ENCODE measurements at regions not wholly inside any gene's neighbourhood (a gene's known extent, or its start where the extent isn't known, plus 50 kb on each side); places are given as distances from the start of the nearest gene placed in this dataset.
A peak's percentile ranks its signal among the peaks of the same experiment; 100 is the strongest.

GRCh38 chr2:21466341-21466927, 342.7 kb downstream of the TDRD15 start:
- WGBS (ENCODE audit: extremely low coverage, insufficient coverage, low lambda C conversion rate), result no CpG with 5 or more reads among the region's 1 CpG

GRCh38 chr2:21467280-21467818, 343.6 kb downstream of the TDRD15 start:
- Histone ChIP-seq H3K56ac (ENCODE audit: low read length) (no peak overlapping the region), H2AK5ac (ENCODE audit: low read length) (no peak overlapping the region), H3K4ac (ENCODE audit: low read depth, low read length) (no peak overlapping the region), H3K23ac (ENCODE audit: low read length) (no peak overlapping the region), H4K5ac (ENCODE audit: low read length) (no peak overlapping the region), H3K36me3 (ENCODE audit: control insufficient read depth, insufficient read depth, low read length) (no peaks in the 10 kb centered on the region), H3K27ac (ENCODE audit: low read depth, low read length) (no peak overlapping the region), H3K4me2 (ENCODE audit: low read length) (no peak overlapping the region), H3K27me3 (ENCODE audit: insufficient read depth, low read length, poor library complexity) (no peaks in the 10 kb centered on the region), H3K4me1 (ENCODE audit: control insufficient read depth, low read depth, low read length) (no peaks in the 10 kb centered on the region), H2BK15ac (replicated peaks; ENCODE audit: low read depth) (no peak overlapping the region), H3K79me2 (ENCODE audit: control insufficient read depth, insufficient read depth, low read length) (no peaks in the 10 kb centered on the region), H4K8ac (ENCODE audit: low read depth, low read length) (no peak overlapping the region), H2BK5ac (ENCODE audit: low read length) (no peak overlapping the region), H2BK120ac (ENCODE audit: low read depth, low read length) (no peak overlapping the region), H3K4me3 (ENCODE audit: low read length) (no peak overlapping the region), H3K9ac (ENCODE audit: low read length) (no peak overlapping the region), H3K18ac (ENCODE audit: low read length) (no peak overlapping the region), H3K79me1 (ENCODE audit: low read length) (no peaks in the 10 kb centered on the region)
- no peak for DNase-seq
- WGBS (ENCODE audit: extremely low coverage, insufficient coverage, low lambda C conversion rate), result no CpG with 5 or more reads among the region's 1 CpG

More at GRCh38 chr2:21466341-21466927, 342.7 kb downstream of the TDRD15 start:
- Histone ChIP-seq H3K27me3 (ENCODE audit: insufficient read depth, low read length, poor library complexity) (no peaks in the 10 kb centered on the region), H3K4me2 (ENCODE audit: low read length) (no peak overlapping the region), H3K27ac (ENCODE audit: low read depth, low read length) (no peak overlapping the region), H3K4me1 (ENCODE audit: control insufficient read depth, low read depth, low read length) (no peaks in the 10 kb centered on the region), H3K18ac (ENCODE audit: low read length) (no peak overlapping the region), H3K79me1 (ENCODE audit: low read length) (no peaks in the 10 kb centered on the region), H3K23ac (ENCODE audit: low read length) (no peak overlapping the region), H3K4me3 (ENCODE audit: low read length) (no peak overlapping the region), H3K9ac (ENCODE audit: low read length) (no peak overlapping the region), H4K8ac (ENCODE audit: low read depth, low read length) (no peak overlapping the region), H2BK15ac (replicated peaks; ENCODE audit: low read depth) (no peak overlapping the region), H4K5ac (ENCODE audit: low read length) (no peak overlapping the region), H3K79me2 (ENCODE audit: control insufficient read depth, insufficient read depth, low read length) (no peaks in the 10 kb centered on the region), H2BK120ac (ENCODE audit: low read depth, low read length) (no peak overlapping the region), H3K56ac (ENCODE audit: low read length) (no peak overlapping the region), H3K36me3 (ENCODE audit: control insufficient read depth, insufficient read depth, low read length) (no peaks in the 10 kb centered on the region), H2BK5ac (ENCODE audit: low read length) (no peak overlapping the region), H3K4ac (ENCODE audit: low read depth, low read length) (no peak overlapping the region), H2AK5ac (ENCODE audit: low read length) (no peak overlapping the region)
- DNase-seq, result no peak

GRCh38 chr2:21467910-21468309, 344.1 kb downstream of the TDRD15 start:
- WGBS (ENCODE audit: extremely low coverage, insufficient coverage, low lambda C conversion rate), result no CpG with 5 or more reads among the region's 2 CpGs
- Histone ChIP-seq H3K56ac (ENCODE audit: low read length) (no peak overlapping the region), H3K4me2 (ENCODE audit: low read length) (no peak overlapping the region), H2AK5ac (ENCODE audit: low read length) (no peak overlapping the region), H3K27me3 (ENCODE audit: insufficient read depth, low read length, poor library complexity) (no peaks in the 10 kb centered on the region), H3K18ac (ENCODE audit: low read length) (peak overlapping the region; percentile 60), H2BK15ac (replicated peaks; ENCODE audit: low read depth) (no peak overlapping the region), H2BK5ac (ENCODE audit: low read length) (no peak overlapping the region), H3K79me2 (ENCODE audit: control insufficient read depth, insufficient read depth, low read length) (no peaks in the 10 kb centered on the region), H3K4me3 (ENCODE audit: low read length) (no peak overlapping the region), H4K8ac (ENCODE audit: low read depth, low read length) (no peak overlapping the region), H3K36me3 (ENCODE audit: control insufficient read depth, insufficient read depth, low read length) (no peaks in the 10 kb centered on the region), H3K4ac (ENCODE audit: low read depth, low read length) (peak overlapping the region; percentile 55), H3K4me1 (ENCODE audit: control insufficient read depth, low read depth, low read length) (no peaks in the 10 kb centered on the region), H3K23ac (ENCODE audit: low read length) (no peak overlapping the region), H4K5ac (ENCODE audit: low read length) (no peak overlapping the region), H3K9ac (ENCODE audit: low read length) (no peak overlapping the region), H3K79me1 (ENCODE audit: low read length) (no peaks in the 10 kb centered on the region), H3K27ac (ENCODE audit: low read depth, low read length) (no peak overlapping the region), H2BK120ac (ENCODE audit: low read depth, low read length) (no peak overlapping the region)
- DNase-seq, result peak; percentile 55

GRCh38 chr2:21468624-21469023, 344.9 kb downstream of the TDRD15 start:
- Histone ChIP-seq H2AK5ac (ENCODE audit: low read length) (no peak overlapping the region), H3K79me1 (ENCODE audit: low read length) (no peaks in the 10 kb centered on the region), H3K4me1 (ENCODE audit: control insufficient read depth, low read depth, low read length) (no peaks in the 10 kb centered on the region), H2BK5ac (ENCODE audit: low read length) (no peak overlapping the region), H3K4me3 (ENCODE audit: low read length) (no peak overlapping the region), H3K36me3 (ENCODE audit: control insufficient read depth, insufficient read depth, low read length) (no peaks in the 10 kb centered on the region), H2BK15ac (replicated peaks; ENCODE audit: low read depth) (no peak overlapping the region), H3K9ac (ENCODE audit: low read length) (no peak overlapping the region), H3K79me2 (ENCODE audit: control insufficient read depth, insufficient read depth, low read length) (no peaks in the 10 kb centered on the region), H3K18ac (ENCODE audit: low read length) (no peak overlapping the region), H3K23ac (ENCODE audit: low read length) (no peak overlapping the region), H4K8ac (ENCODE audit: low read depth, low read length) (no peak overlapping the region), H3K4ac (ENCODE audit: low read depth, low read length) (no peak overlapping the region), H3K27ac (ENCODE audit: low read depth, low read length) (no peak overlapping the region), H3K27me3 (ENCODE audit: insufficient read depth, low read length, poor library complexity) (no peaks in the 10 kb centered on the region), H4K5ac (ENCODE audit: low read length) (no peak overlapping the region), H3K56ac (ENCODE audit: low read length) (no peak overlapping the region), H2BK120ac (ENCODE audit: low read depth, low read length) (no peak overlapping the region), H3K4me2 (ENCODE audit: low read length) (no peak overlapping the region)
- no peak for DNase-seq
- WGBS (ENCODE audit: extremely low coverage, insufficient coverage, low lambda C conversion rate), result no CpG with 5 or more reads among the region's 4 CpGs

GRCh38 chr2:21469158-21469557, 345.4 kb downstream of the TDRD15 start:
- no peak overlapping the region for H4K8ac ChIP-seq (ENCODE audit: low read depth, low read length)
- no peak overlapping the region for H4K5ac ChIP-seq (ENCODE audit: low read length)
- WGBS (ENCODE audit: extremely low coverage, insufficient coverage, low lambda C conversion rate), result no CpG with 5 or more reads among the region's 2 CpGs
- no peaks in the 10 kb centered on the region for H3K4me1 ChIP-seq (ENCODE audit: control insufficient read depth, low read depth, low read length)
- H3K4me3 ChIP-seq (ENCODE audit: low read length), result no peak overlapping the region
- H2AK5ac ChIP-seq (ENCODE audit: low read length), result no peak overlapping the region
- no peak overlapping the region for H3K4me2 ChIP-seq (ENCODE audit: low read length)
- no peak overlapping the region for H3K18ac ChIP-seq (ENCODE audit: low read length)
- no peak overlapping the region for H3K56ac ChIP-seq (ENCODE audit: low read length)
- DNase-seq, result no peak
- H2BK120ac ChIP-seq (ENCODE audit: low read depth, low read length), result no peak overlapping the region
- H2BK15ac ChIP-seq (replicated peaks; ENCODE audit: low read depth), result no peak overlapping the region
- no peaks in the 10 kb centered on the region for H3K79me2 ChIP-seq (ENCODE audit: control insufficient read depth, insufficient read depth, low read length)
- no peak overlapping the region for H3K9ac ChIP-seq (ENCODE audit: low read length)
- no peak overlapping the region for H2BK5ac ChIP-seq (ENCODE audit: low read length)
- H3K27ac ChIP-seq (ENCODE audit: low read depth, low read length), result no peak overlapping the region
- no peaks in the 10 kb centered on the region for H3K27me3 ChIP-seq (ENCODE audit: insufficient read depth, low read length, poor library complexity)
- no peaks in the 10 kb centered on the region for H3K79me1 ChIP-seq (ENCODE audit: low read length)
- no peak overlapping the region for H3K4ac ChIP-seq (ENCODE audit: low read depth, low read length)
- H3K23ac ChIP-seq (ENCODE audit: low read length), result no peak overlapping the region
- no peaks in the 10 kb centered on the region for H3K36me3 ChIP-seq (ENCODE audit: control insufficient read depth, insufficient read depth, low read length)

- Histone ChIP-seq H3K27ac (ENCODE audit: low read depth, low read length) (no peak overlapping the region), H3K4ac (ENCODE audit: low read depth, low read length) (peak overlapping the region; percentile 31)
- 100% methylated on average over 2 of the region's 4 CpGs for WGBS (ENCODE audit: extremely low coverage, insufficient coverage, low lambda C conversion rate)
Measured at GRCh38 chr2:21469564-21469963, 345.8 kb downstream of the TDRD15 start.

More at GRCh38 chr2:21469564-21469963, 345.8 kb downstream of the TDRD15 start:
- Histone ChIP-seq H4K5ac (ENCODE audit: low read length) (no peak overlapping the region), H3K23ac (ENCODE audit: low read length) (no peak overlapping the region), H3K4me2 (ENCODE audit: low read length) (no peak overlapping the region), H3K27me3 (ENCODE audit: insufficient read depth, low read length, poor library complexity) (no peaks in the 10 kb centered on the region), H2BK5ac (ENCODE audit: low read length) (no peak overlapping the region), H2BK120ac (ENCODE audit: low read depth, low read length) (peak overlapping the region; percentile 67), H2BK15ac (replicated peaks; ENCODE audit: low read depth) (no peak overlapping the region), H3K4me3 (ENCODE audit: low read length) (no peak overlapping the region), H3K79me1 (ENCODE audit: low read length) (no peaks in the 10 kb centered on the region), H3K18ac (ENCODE audit: low read length) (no peak overlapping the region), H3K9ac (ENCODE audit: low read length) (no peak overlapping the region), H3K79me2 (ENCODE audit: control insufficient read depth, insufficient read depth, low read length) (no peaks in the 10 kb centered on the region), H2AK5ac (ENCODE audit: low read length) (no peak overlapping the region), H4K8ac (ENCODE audit: low read depth, low read length) (no peak overlapping the region), H3K56ac (ENCODE audit: low read length) (no peak overlapping the region), H3K4me1 (ENCODE audit: control insufficient read depth, low read depth, low read length) (no peaks in the 10 kb centered on the region), H3K36me3 (ENCODE audit: control insufficient read depth, insufficient read depth, low read length) (no peaks in the 10 kb centered on the region)
- DNase-seq, result no peak
